ENCODE measurements at regions not wholly inside any gene's neighbourhood (a gene's known extent, or its start where the extent isn't known, plus 50 kb on each side); places are given as distances from the start of the nearest gene placed in this dataset.

- no peak for TF ChIP-seq POLR2AphosphoS5 (IDR thresholded peaks at IDR 0.05)
- no peak for TF ChIP-seq POLR2A (IDR thresholded peaks at IDR 0.05)
- TF ChIP-seq, protein P1, sequence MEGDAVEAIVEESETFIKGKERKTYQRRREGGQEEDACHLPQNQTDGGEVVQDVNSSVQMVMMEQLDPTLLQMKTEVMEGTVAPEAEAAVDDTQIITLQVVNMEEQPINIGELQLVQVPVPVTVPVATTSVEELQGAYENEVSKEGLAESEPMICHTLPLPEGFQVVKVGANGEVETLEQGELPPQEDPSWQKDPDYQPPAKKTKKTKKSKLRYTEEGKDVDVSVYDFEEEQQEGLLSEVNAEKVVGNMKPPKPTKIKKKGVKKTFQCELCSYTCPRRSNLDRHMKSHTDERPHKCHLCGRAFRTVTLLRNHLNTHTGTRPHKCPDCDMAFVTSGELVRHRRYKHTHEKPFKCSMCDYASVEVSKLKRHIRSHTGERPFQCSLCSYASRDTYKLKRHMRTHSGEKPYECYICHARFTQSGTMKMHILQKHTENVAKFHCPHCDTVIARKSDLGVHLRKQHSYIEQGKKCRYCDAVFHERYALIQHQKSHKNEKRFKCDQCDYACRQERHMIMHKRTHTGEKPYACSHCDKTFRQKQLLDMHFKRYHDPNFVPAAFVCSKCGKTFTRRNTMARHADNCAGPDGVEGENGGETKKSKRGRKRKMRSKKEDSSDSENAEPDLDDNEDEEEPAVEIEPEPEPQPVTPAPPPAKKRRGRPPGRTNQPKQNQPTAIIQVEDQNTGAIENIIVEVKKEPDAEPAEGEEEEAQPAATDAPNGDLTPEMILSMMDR (IDR thresholded peaks at IDR 0.05): no peak
- no peak for TF ChIP-seq EP300 (IDR thresholded peaks at IDR 0.05)
Measured at GRCh38 chr4:41323706-41324105, 67.0 kb downstream of the UCHL1 start.

Data from sigmoid colon (tissue), 4 donors.